K562 (cell line): ENCODE measurements at regions not wholly inside any gene's neighbourhood (a gene's known extent, or its start where the extent isn't known, plus 50 kb on each side); places are given as distances from the start of the nearest gene placed in this dataset.

Experiments used
- CCAR2 ChIP-seq: fragments of 200-400 bp; formaldehyde crosslinking; IDR thresholded peaks from 2 replicates; pipeline ENCODE4 v1.6.1; 2017; ENCODE audit warnings: mild to moderate bottlenecking, low read depth, low read length
- EP400 ChIP-seq: fragments of 450-650 bp; IDR thresholded peaks from 2 replicates; pipeline ENCODE4 v1.6.1; 2017; ENCODE audit warnings: antibody characterized with exemption, mild to moderate bottlenecking, moderate library complexity
- GATA2 ChIP-seq: sonication (generic); formaldehyde crosslinking; IDR thresholded peaks from 2 replicates; pipeline ENCODE4 v1.4.0; 2020; ENCODE audit warnings: mild to moderate bottlenecking, missing genetic modification reagents
- KDM5B ChIP-seq: fragments of 200-600 bp; sonication (generic); IDR thresholded peaks from 2 replicates; pipeline ENCODE4 v1.6.1; 2012; ENCODE audit warnings: low read depth, mild to moderate bottlenecking, moderate library complexity, low read length, control low read depth, inconsistent platforms; ENCODE audit not compliant: insufficient replicate concordance
- MITF ChIP-seq: IDR thresholded peaks from 2 replicates; pipeline ENCODE4 v1.6.1; 2014; ENCODE audit warnings: antibody characterized with exemption
- RBBP5 ChIP-seq: fragments of 200-600 bp; sonication (generic); IDR thresholded peaks from 2 replicates; pipeline ENCODE4 v1.6.1; 2012; ENCODE audit warnings: borderline replicate concordance, mild to moderate bottlenecking, low read length, control low read depth, inconsistent platforms; ENCODE audit not compliant: insufficient read depth, poor library complexity, severe bottlenecking
- SPI1 ChIP-seq: IDR thresholded peaks from 2 replicates; pipeline ENCODE4 v1.6.1; 2011; ENCODE audit warnings: low read depth, low read length, control low read depth, borderline replicate concordance
- THAP12 ChIP-seq: fragments of 250-450 bp; sonication (Bioruptor Pico); IDR thresholded peaks from 2 replicates; pipeline ENCODE4 v1.9.0; 2021; ENCODE audit warnings: mild to moderate bottlenecking, inconsistent platforms
- YY1 ChIP-seq, 3 experiments: IDR thresholded peaks; 2 replicates each; pipeline ENCODE4 v1.6.1; 2011; ENCODE audit warnings: low read length in 2 of 3, mild to moderate bottlenecking in 2 of 3, moderate library complexity in 2 of 3, borderline replicate concordance in 1 of 3, control low read depth in 1 of 3, low read depth in 1 of 3; ENCODE audit not compliant: insufficient read depth in 3 of 3, insufficient replicate concordance in 2 of 3, control insufficient read depth in 1 of 3, insufficient read length in 1 of 3; ENCODE audit errors: extremely low read depth in 1 of 3
- ZNF146 ChIP-seq: IDR thresholded peaks from one replicate; pipeline ENCODE4 v1.6.1; 2018; ENCODE audit warnings: missing compliant biosample characterization; ENCODE audit not compliant: unreplicated experiment
- ZNF589 ChIP-seq: fragments of 200-800 bp; sonication (Bioruptor generic); IDR thresholded peaks from 2 replicates; pipeline ENCODE4 v1.6.1; 2016; ENCODE audit warnings: low read depth, missing genetic modification characterization, missing compliant biosample characterization
- TF ChIP-seq, protein P1 (sequence below), 2 experiments: fragments of 450-650 bp in 1 of 2; sonication (generic) in 1 of 2; formaldehyde crosslinking in 1 of 2; IDR thresholded peaks; 2 replicates each; pipeline versions ENCODE4 v1.7.1 to v1.9.0; 2016 to 2022; ENCODE audit warnings: inconsistent platforms in 1 of 2, mild to moderate bottlenecking in 1 of 2, missing genetic modification reagents in 1 of 2

GRCh38 chr6:27617046-27617687, 144.3 kb upstream of the ZNF184 start (continued):
- TF ChIP-seq RBBP5 (no peak), ZNF589 (CRISPR knock-in tag) (no peak), YY1 (IDR thresholded peaks at IDR 0.05; ENCODE audit: borderline replicate concordance in 1 of 3, control insufficient read depth in 1 of 3, extremely low read depth in 1 of 3, insufficient read depth in 3 of 3, insufficient read length in 1 of 3, insufficient replicate concordance in 2 of 3, low read depth in 1 of 3, low read length in 2 of 3) (no peak), KDM5B (no peak), GATA2 (CRISPR knock-in tag) (no peak), MITF (no peak), THAP12 (no peak), ZNF146 (no peak), CCAR2 (no peak), EP400 (no peak), SPI1 (0 out of 2 replicates have a peak, but pooled peaks have one; percentile 7)
- TF ChIP-seq, protein P1, sequence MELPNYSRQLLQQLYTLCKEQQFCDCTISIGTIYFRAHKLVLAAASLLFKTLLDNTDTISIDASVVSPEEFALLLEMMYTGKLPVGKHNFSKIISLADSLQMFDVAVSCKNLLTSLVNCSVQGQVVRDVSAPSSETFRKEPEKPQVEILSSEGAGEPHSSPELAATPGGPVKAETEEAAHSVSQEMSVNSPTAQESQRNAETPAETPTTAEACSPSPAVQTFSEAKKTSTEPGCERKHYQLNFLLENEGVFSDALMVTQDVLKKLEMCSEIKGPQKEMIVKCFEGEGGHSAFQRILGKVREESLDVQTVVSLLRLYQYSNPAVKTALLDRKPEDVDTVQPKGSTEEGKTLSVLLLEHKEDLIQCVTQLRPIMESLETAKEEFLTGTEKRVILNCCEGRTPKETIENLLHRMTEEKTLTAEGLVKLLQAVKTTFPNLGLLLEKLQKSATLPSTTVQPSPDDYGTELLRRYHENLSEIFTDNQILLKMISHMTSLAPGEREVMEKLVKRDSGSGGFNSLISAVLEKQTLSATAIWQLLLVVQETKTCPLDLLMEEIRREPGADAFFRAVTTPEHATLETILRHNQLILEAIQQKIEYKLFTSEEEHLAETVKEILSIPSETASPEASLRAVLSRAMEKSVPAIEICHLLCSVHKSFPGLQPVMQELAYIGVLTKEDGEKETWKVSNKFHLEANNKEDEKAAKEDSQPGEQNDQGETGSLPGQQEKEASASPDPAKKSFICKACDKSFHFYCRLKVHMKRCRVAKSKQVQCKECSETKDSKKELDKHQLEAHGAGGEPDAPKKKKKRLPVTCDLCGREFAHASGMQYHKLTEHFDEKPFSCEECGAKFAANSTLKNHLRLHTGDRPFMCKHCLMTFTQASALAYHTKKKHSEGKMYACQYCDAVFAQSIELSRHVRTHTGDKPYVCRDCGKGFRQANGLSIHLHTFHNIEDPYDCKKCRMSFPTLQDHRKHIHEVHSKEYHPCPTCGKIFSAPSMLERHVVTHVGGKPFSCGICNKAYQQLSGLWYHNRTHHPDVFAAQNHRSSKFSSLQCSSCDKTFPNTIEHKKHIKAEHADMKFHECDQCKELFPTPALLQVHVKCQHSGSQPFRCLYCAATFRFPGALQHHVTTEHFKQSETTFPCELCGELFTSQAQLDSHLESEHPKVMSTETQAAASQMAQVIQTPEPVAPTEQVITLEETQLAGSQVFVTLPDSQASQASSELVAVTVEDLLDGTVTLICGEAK (IDR thresholded peaks at IDR 0.05) = peak; percentile 63; the same call in 1 of the 2 replicates
- TF ChIP-seq, protein P1 (CRISPR knock-in tag; IDR thresholded peaks at IDR 0.05) = no peak
